Body of pancreas (tissue), 4 donors: ENCODE measurements at regions not wholly inside any gene's neighbourhood (a gene's known extent, or its start where the extent isn't known, plus 50 kb on each side); places are given as distances from the start of the nearest gene placed in this dataset.

Experiments used
- ATAC-seq: fragments of 150-250 bp; one replicate; pipeline ENCODE4 v1.9.1; 2016
- DNase-seq, 4 donors: peaks; one replicate each; pipeline ENCODE4 v3.0.0-alpha.2; 2019
- H3K27ac ChIP-seq, 4 donors: fragments of 200-600 bp; sonication (generic); 1 replicate in 3 of 4; 2 replicates in 1 of 4; pipeline versions ENCODE4 v1.5.1 to v1.6.1; 2016 to 2019; ENCODE audit warnings: mild to moderate bottlenecking in 1 of 4, mixed read lengths in 1 of 4, moderate library complexity in 1 of 4
- H3K27me3 ChIP-seq, 2 donors: fragments of 200-600 bp; sonication (generic); one replicate each; pipeline ENCODE4 v1.6.0; 2016; ENCODE audit warnings: mild to moderate bottlenecking in 1 of 2
- H3K36me3 ChIP-seq, 2 donors: fragments of 200-600 bp; sonication (generic); replicated peaks in 1 of 2; 2 replicates each; pipeline ENCODE4 v1.5.1; 2016; ENCODE audit warnings: low read depth in 2 of 2; ENCODE audit not compliant: insufficient read depth in 1 of 2
- H3K4me1 ChIP-seq: fragments of 200-600 bp; sonication (generic); one replicate; pipeline ENCODE4 v1.6.0; 2016
- H3K4me3 ChIP-seq, 2 donors: fragments of 200-600 bp; sonication (generic); 1 replicate in 1 of 2; 2 replicates in 1 of 2; pipeline ENCODE4 v1.5.1; 2016 to 2019
- H3K9me3 ChIP-seq, 3 donors: fragments of 200-600 bp; sonication (generic); 1 replicate in 2 of 3; 2 replicates in 1 of 3; pipeline ENCODE4 v1.5.1; 2016
- POLR2A ChIP-seq, 3 donors: fragments of 450-650 bp; IDR thresholded peaks; one replicate each; pipeline ENCODE4 v1.6.1; 2016; ENCODE audit warnings: antibody characterized with exemption in 3 of 3, mild to moderate bottlenecking in 2 of 3
- WGBS, 2 donors: methylation state at CpG; one replicate each; pipeline ENCODE4 v1.1.5; 2017; 5-methylcytosine and 5-hydroxymethylcytosine counted together
- intact Hi-C: fragments of 100-400 bp; cut with DNase I; formaldehyde crosslinking; loops from one replicate; pipeline ENCODE4 v1.15.1; 2023
- TF ChIP-seq, protein P1 (sequence below), 7 experiments: fragments of 450-650 bp in 4 of 7; fragments of 200-600 bp in 3 of 7; sonication (generic) in 3 of 7; IDR thresholded peaks; one replicate each; pipeline ENCODE4 v1.5.1; 2016 to 2019; ENCODE audit warnings: antibody characterized with exemption in 7 of 7

DNA sequence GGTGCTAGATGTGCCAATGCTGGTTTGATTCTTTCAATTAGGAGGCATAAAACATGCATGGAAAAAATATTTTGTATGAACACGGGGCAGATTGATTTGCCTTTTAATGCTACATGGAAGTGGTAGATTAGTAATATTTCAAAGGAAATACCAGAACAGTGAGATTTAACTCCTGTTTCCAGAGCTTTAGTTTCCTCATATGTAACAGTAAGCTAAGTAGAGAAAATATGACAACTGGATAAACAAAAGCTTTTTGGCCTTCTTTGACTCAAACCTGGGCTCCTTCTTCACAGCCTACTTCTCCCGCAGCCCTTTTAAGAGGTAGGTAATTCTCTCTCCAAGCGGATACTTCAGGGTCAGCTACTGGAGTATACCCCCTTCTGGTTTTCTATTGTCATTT lies 254.2 kb upstream of the TRPC7 start:
- Histone ChIP-seq H3K36me3 (no peaks in the 10 kb centered on the region), H3K4me1 (no peaks in the 10 kb centered on the region), H3K9me3 (no peaks in the 10 kb centered on the region), H3K27me3 (no peaks in the 10 kb centered on the region), H3K4me3 (no peak overlapping the region), H3K27ac (no peak overlapping the region)
- 72 to 75% methylated on average over 3 of the region's 3 CpGs for WGBS, 2 donors
- DNase-seq (no peak), ATAC-seq (no peak)
- intact Hi-C loops = no loop called here
- TF ChIP-seq, protein P1, sequence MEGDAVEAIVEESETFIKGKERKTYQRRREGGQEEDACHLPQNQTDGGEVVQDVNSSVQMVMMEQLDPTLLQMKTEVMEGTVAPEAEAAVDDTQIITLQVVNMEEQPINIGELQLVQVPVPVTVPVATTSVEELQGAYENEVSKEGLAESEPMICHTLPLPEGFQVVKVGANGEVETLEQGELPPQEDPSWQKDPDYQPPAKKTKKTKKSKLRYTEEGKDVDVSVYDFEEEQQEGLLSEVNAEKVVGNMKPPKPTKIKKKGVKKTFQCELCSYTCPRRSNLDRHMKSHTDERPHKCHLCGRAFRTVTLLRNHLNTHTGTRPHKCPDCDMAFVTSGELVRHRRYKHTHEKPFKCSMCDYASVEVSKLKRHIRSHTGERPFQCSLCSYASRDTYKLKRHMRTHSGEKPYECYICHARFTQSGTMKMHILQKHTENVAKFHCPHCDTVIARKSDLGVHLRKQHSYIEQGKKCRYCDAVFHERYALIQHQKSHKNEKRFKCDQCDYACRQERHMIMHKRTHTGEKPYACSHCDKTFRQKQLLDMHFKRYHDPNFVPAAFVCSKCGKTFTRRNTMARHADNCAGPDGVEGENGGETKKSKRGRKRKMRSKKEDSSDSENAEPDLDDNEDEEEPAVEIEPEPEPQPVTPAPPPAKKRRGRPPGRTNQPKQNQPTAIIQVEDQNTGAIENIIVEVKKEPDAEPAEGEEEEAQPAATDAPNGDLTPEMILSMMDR (IDR thresholded peaks at IDR 0.05) = no peak
- no peak for TF ChIP-seq POLR2A (IDR thresholded peaks at IDR 0.05)

DNA sequence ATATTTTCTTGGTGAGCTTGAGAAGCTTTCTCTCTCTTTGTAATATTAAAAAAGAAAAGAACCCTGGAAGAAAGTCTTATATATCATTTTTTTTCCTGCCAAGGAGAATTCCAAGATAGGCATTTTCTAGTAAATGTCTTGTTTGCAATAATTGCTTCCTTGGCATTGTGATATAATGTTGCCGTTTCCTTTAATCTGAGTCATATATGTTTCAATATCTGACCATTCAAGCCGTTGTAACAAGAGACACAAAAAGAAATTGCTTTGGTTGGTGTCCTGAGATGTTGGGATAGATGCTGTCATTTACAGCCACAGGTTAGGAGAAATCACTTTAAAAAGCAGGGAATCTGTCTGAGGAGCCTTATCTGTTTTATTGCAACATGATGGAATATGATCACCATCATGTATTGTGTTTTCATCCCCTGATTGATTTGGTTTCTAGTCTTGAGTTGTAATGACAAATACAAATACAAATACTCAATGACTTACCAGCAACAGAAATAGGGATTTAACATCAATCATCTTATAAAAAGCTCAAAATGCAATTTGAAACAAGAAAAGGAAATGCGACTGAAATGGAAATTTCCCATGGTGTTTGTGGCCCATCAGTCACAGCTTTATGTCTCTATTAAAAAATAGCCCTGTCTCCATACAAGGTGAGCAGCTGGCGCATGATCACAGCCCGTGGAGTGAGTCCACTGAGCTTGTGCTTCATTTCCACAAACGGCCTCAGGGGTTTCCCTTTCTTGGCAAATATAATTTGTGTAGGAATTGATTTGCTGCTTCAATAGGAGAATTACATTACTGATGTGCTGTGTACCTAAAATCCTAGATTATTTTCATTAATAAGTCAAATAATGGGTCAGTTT lies 250.1 kb upstream of the TRPC7 start:
- no peaks in the 10 kb centered on the region for H3K4me1 ChIP-seq
- H3K9me3 ChIP-seq = no peaks in the 10 kb centered on the region
- 44 to 45% methylated on average over 6 of the region's 6 CpGs for WGBS, 2 donors
- H3K27me3 ChIP-seq = no peaks in the 10 kb centered on the region
- DNase-seq = no peak
- H3K36me3 ChIP-seq = no peaks in the 10 kb centered on the region
- no peak overlapping the region for H3K4me3 ChIP-seq
- no peak overlapping the region for H3K27ac ChIP-seq
- intact Hi-C loops = no loop called here
- TF ChIP-seq, protein P1 (IDR thresholded peaks at IDR 0.05) = no peak
- no peak for TF ChIP-seq POLR2A (IDR thresholded peaks at IDR 0.05)
- no peak for ATAC-seq

DNA sequence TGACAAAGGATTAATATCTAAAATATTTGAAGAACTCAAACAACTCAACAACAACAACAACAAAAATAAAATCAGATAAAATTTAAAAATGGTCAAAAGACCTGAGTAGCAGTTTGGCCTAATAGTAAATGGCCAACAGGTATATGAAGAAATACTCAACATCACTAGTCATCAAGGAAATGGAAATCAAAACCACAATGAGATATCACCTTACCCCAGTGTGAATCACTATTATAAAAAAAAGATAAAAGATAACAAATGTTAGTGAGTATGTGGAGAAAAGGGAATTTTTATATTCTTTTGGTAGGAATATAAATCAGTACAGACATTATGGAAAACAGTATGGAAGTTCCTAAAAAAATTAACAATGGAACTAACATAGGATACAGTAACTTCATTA lies 247.9 kb upstream of the TRPC7 start:
- ATAC-seq = no peak
- no peaks in the 10 kb centered on the region for H3K36me3 ChIP-seq
- H3K4me1 ChIP-seq = no peaks in the 10 kb centered on the region
- DNase-seq = no peak
- no peak overlapping the region for H3K27ac ChIP-seq
- no peak overlapping the region for H3K4me3 ChIP-seq
- H3K9me3 ChIP-seq = no peaks in the 10 kb centered on the region
- no peaks in the 10 kb centered on the region for H3K27me3 ChIP-seq
- intact Hi-C loops = no loop called here
- TF ChIP-seq, protein P1 (IDR thresholded peaks at IDR 0.05) = no peak
- TF ChIP-seq POLR2A (IDR thresholded peaks at IDR 0.05) = no peak

DNA sequence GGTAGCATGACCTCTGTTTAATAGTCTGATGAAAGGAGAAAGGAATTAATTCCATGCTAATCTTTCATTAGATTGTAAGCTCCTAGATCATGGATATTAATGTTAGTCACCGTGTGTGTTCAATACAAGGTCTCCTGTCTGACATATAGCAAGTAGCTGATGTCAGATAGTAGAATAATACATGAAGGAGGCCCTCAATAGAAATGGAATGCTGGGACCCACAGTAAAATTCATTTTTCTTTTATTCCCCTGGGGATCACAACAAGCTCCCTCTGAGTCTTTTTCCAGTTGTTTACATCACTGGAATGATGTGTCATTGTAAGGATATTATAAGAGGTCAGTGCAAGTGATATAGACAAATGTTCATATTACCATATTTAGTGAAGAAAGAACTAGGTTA lies 240.3 kb upstream of the TRPC7 start:
- WGBS, 2 donors = 62 to 65% methylated on average over 1 of the region's 1 CpG
- peaks cover 0 to 4% (median 0%) of the 10 kb centered on the region in 3 donors for H3K9me3 ChIP-seq
- no peaks in the 10 kb centered on the region for H3K27me3 ChIP-seq
- no peak overlapping the region for H3K27ac ChIP-seq
- no peak overlapping the region for H3K4me3 ChIP-seq
- TF ChIP-seq, protein P1 (IDR thresholded peaks at IDR 0.05) = no peak
- no peak for TF ChIP-seq POLR2A (IDR thresholded peaks at IDR 0.05)
- DNase-seq (no peak), ATAC-seq (no peak)
- H3K4me1 ChIP-seq = no peaks in the 10 kb centered on the region
- H3K36me3 ChIP-seq = no peaks in the 10 kb centered on the region
- intact Hi-C loops = no loop called here

DNA sequence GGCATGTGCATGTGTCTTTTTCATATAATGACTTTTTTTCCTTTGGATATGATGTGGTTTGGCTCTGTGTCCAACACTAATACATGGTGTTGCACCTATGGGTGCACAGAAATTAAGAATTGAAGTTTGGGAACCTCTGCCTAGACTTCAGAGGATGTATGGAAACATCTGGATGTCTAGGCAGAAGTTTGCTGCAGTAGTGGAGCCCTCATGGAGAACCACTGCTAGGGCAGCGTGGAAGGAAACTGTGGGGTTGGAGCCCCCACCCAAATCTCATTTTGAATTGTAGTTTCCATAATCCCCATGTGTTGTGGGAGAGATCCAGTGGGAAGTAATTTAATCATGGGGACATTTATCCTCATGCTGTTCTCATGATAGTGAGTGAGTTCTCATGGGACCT lies 235.0 kb upstream of the TRPC7 start:
- no peaks in the 10 kb centered on the region for H3K4me1 ChIP-seq
- no peak overlapping the region for H3K4me3 ChIP-seq
- no peaks in the 10 kb centered on the region for H3K36me3 ChIP-seq
- TF ChIP-seq, protein P1 (IDR thresholded peaks at IDR 0.05) = no peak
- TF ChIP-seq POLR2A (IDR thresholded peaks at IDR 0.05) = no peak
- DNase-seq (no peak), ATAC-seq (no peak)
- H3K9me3 ChIP-seq = peaks cover 0 to 11% (median 0%) of the 10 kb centered on the region in 3 donors
- intact Hi-C loops = no loop called here
- 95 to 100% methylated on average over 1 of the region's 1 CpG for WGBS, 2 donors
- no peak overlapping the region for H3K27ac ChIP-seq
- H3K27me3 ChIP-seq = no peaks in the 10 kb centered on the region
